ENCODE measurements at regions not wholly inside any gene's neighbourhood (a gene's known extent, or its start where the extent isn't known, plus 50 kb on each side); places are given as distances from the start of the nearest gene placed in this dataset.

DNA sequence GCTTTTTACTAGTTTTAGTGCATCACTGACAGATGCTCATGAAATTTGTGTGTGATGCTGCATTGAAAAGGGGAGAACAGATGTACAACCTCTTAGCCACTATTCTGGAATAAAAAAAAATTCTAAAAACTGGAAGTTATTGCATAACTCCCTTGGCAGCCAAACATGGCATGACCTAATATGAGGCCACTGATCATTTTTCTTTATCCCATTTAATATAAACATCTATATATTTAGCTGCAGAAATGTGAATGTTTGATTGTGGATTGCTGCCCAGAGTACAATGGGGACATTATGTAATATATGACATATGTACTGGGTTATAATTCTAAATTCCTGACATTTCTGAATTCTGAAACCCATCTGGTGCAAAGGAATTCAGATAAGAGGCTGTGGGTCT lies 86.5 kb downstream of the CDCA7 start:
- Histone ChIP-seq H3K27ac (ENCODE audit: low read depth, low read length) (no peak overlapping the region), H3K9me3 (ENCODE audit: insufficient read depth in 2 of 2, low read depth in 1 of 2, low read length in 1 of 2) (no peaks in the 10 kb centered on the region), H3K18ac (ENCODE audit: extremely low read depth, low read length) (no peak overlapping the region), H3K14ac (ENCODE audit: insufficient read length) (no peak overlapping the region), H3K79me2 (ENCODE audit: control insufficient read depth in 1 of 2, insufficient read depth in 2 of 2, low read length in 2 of 2) (no peaks in the 10 kb centered on the region), H4K91ac (replicated peaks; ENCODE audit: insufficient read length, low read length) (no peak overlapping the region), H2BK120ac (replicated peaks; ENCODE audit: low read depth, low read length) (no peak overlapping the region), H2BK20ac (ENCODE audit: low read length) (no peak overlapping the region), H2AK5ac (ENCODE audit: low read depth, low read length) (no peak overlapping the region), H2AFZ (ENCODE audit: low read length) (no peak overlapping the region), H4K8ac (ENCODE audit: extremely low read depth, insufficient read depth, low read length) (no peak overlapping the region), H3K36me3 (ENCODE audit: control insufficient read depth in 2 of 4, insufficient read depth in 4 of 4, low read length in 3 of 4) (no peaks in the 10 kb centered on the region), H2BK15ac (ENCODE audit: low read length) (no peak overlapping the region), H3K4me1 (replicated peaks in 1 of 4; ENCODE audit: control insufficient read depth in 3 of 4, insufficient read depth in 4 of 4, low read length in 3 of 4) (no peaks in the 10 kb centered on the region), H4K20me1 (replicated peaks in 1 of 2; ENCODE audit: control insufficient read depth in 1 of 2, insufficient read depth in 2 of 2, low read length in 2 of 2) (no peaks in the 10 kb centered on the region), H4K5ac (ENCODE audit: insufficient read length, low read depth, low read length) (no peak overlapping the region), H3K9ac (replicated peaks in 1 of 4; ENCODE audit: extremely low read depth in 1 of 4, low read depth in 3 of 4, low read length in 3 of 4) (no peak overlapping the region), H3K79me1 (ENCODE audit: low read depth, low read length) (no peaks in the 10 kb centered on the region), H2BK12ac (ENCODE audit: low read depth, low read length) (no peak overlapping the region), H3K23ac (ENCODE audit: insufficient read length) (no peak overlapping the region), H3K27me3 (replicated peaks in 1 of 4; ENCODE audit: control insufficient read depth in 3 of 4, extremely low read depth in 1 of 4, insufficient read depth in 3 of 4, low read length in 3 of 4) (no peaks in the 10 kb centered on the region), H3K4me2 (ENCODE audit: insufficient read depth in 1 of 2, low read depth in 2 of 2, low read length in 2 of 2) (no peak overlapping the region), H3K23me2 (ENCODE audit: low read depth, low read length) (peaks cover 2% of the 10 kb centered on the region; the same call in 1 of the 2 replicates), H3K56ac (replicated peaks; ENCODE audit: insufficient read length, low read depth, low read length) (no peak overlapping the region), H3K4ac (replicated peaks; ENCODE audit: insufficient read length, low read depth, low read length) (no peak overlapping the region), H2BK5ac (ENCODE audit: low read depth, low read length) (no peak overlapping the region), H3K4me3 (ENCODE audit: extremely low read depth in 1 of 4, insufficient read depth in 2 of 4, low read depth in 3 of 4, low read length in 4 of 4) (no peak overlapping the region)
- FAIRE-seq, result no peak
- TF ChIP-seq, protein P1, sequence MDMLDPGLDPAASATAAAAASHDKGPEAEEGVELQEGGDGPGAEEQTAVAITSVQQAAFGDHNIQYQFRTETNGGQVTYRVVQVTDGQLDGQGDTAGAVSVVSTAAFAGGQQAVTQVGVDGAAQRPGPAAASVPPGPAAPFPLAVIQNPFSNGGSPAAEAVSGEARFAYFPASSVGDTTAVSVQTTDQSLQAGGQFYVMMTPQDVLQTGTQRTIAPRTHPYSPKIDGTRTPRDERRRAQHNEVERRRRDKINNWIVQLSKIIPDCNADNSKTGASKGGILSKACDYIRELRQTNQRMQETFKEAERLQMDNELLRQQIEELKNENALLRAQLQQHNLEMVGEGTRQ (IDR thresholded peaks at IDR 0.05; ENCODE audit: low read length), result no peak
- TF ChIP-seq JUN (IDR thresholded peaks at IDR 0.05; ENCODE audit: low read depth, low read length) (no peak), PHF8 (conservative IDR thresholded peaks at IDR 0.05; ENCODE audit: low read depth, low read length) (no peak), POLR2AphosphoS5 (IDR thresholded peaks at IDR 0.05; ENCODE audit: low read depth, low read length) (no peak), NRF1 (IDR thresholded peaks at IDR 0.05; ENCODE audit: low read depth, low read length) (no peak), POU5F1 (IDR thresholded peaks at IDR 0.05; ENCODE audit: low read depth, low read length) (no peak)
- no peak for DNase-seq (ENCODE audit: low read depth in 1 of 2, low spot score in 2 of 2)
- CTCF ChIA-PET (ENCODE audit: partially characterized antibody), result interaction anchor here (0.6 kb wide), 1 partner anchor 863 kb away, joined by 3 read pairs; no protein-coding TSS in a partner anchor
- POLR2A ChIA-PET (ENCODE audit: partially characterized antibody), result no interaction called here
